GM12878 (cell line): ENCODE measurements at regions not wholly inside any gene's neighbourhood (a gene's known extent, or its start where the extent isn't known, plus 50 kb on each side); places are given as distances from the start of the nearest gene placed in this dataset.

ENCODE experiments used
- ATAC-seq: fragments of 200-7000 bp; cut with Tn5 transposase; 3 replicates; pipeline ENCODE4 v1.9.1; 2020; ENCODE audit warnings: mild to moderate bottlenecking, moderate library complexity
- BruUV-seq: library from RNA; stranded (reverse); fragments of 400-500 nt; replicated peaks from 2 replicates; lab custom pipeline; 2021; lab: Mats Ljungman, UMichigan
- CTCF ChIA-PET: fragments of 300-600 bp; sonication (Branson Sonifier 250); formaldehyde crosslinking; extraction: SDS; loops from one replicate; lab custom pipeline; 2021; ENCODE audit warnings: inconsistent platforms; lab: Yijun Ruan, JAX
- POLR2A ChIA-PET: fragments of 350-600 bp; formaldehyde crosslinking; extraction: SDS; loops from one replicate; lab custom pipeline; 2021; ENCODE audit warnings: inconsistent platforms; lab: Charles Lee
- RAD21 ChIA-PET: fragments of 300-600 bp; sonication (Branson Sonifier 250); formaldehyde crosslinking; loops from one replicate; lab custom pipeline; 2023; ENCODE audit warnings: antibody characterized with exemption; ENCODE audit not compliant: unreplicated experiment; lab: Charles Lee
- SMC1A ChIA-PET: fragments of 300-600 bp; sonication (Branson Sonifier 250); formaldehyde crosslinking; loops from one replicate; lab custom pipeline; 2023; ENCODE audit not compliant: unreplicated experiment, uncharacterized antibody; lab: Charles Lee
- DNase-seq: peaks from one replicate; pipeline ENCODE4 v3.0.0-alpha.2; 2011; ENCODE audit warnings: low read depth, low spot score
- FAIRE-seq: peaks from 3 replicates; lab custom pipeline; 2011; peaks lifted over from hg19 to GRCh38; lab: Jason Lieb, UNC
- H2AFZ ChIP-seq: 2 replicates; pipeline ENCODE4 v1.6.0; 2011; ENCODE audit warnings: low read depth, low read length, control low read depth; ENCODE audit not compliant: control insufficient read depth
- H3K27ac ChIP-seq: 2 replicates; pipeline ENCODE4 v1.5.1; 2011; ENCODE audit warnings: control low read depth; ENCODE audit not compliant: control insufficient read depth, insufficient read depth
- H3K27me3 ChIP-seq, 2 experiments: replicated peaks in 1 of 2; 2 replicates each; pipeline versions ENCODE4 v1.6.0 to v1.6.1; 2011; ENCODE audit warnings: low read length in 1 of 2; ENCODE audit not compliant: control insufficient read depth in 2 of 2, insufficient read depth in 2 of 2
- H3K36me3 ChIP-seq, 2 experiments: 2 replicates each; pipeline ENCODE4 v1.5.1; 2011; ENCODE audit warnings: low read length in 1 of 2; ENCODE audit not compliant: control insufficient read depth in 2 of 2, insufficient read depth in 2 of 2
- H3K4me1 ChIP-seq: 2 replicates; pipeline ENCODE4 v1.6.1; 2011; ENCODE audit warnings: mild to moderate bottlenecking, low read length, moderate library complexity, mixed read lengths; ENCODE audit not compliant: control insufficient read depth, insufficient read depth
- H3K4me2 ChIP-seq: 2 replicates; pipeline ENCODE4 v1.6.0; 2011; ENCODE audit warnings: control low read depth; ENCODE audit not compliant: control insufficient read depth, insufficient read depth
- H3K4me3 ChIP-seq: fragments of 200-600 bp; sonication (generic); 2 replicates; pipeline ENCODE4 v1.5.1; 2016
- H3K79me2 ChIP-seq: 2 replicates; pipeline ENCODE4 v1.6.0; 2011; ENCODE audit warnings: low read length; ENCODE audit not compliant: control insufficient read depth, insufficient read depth
- H3K9ac ChIP-seq: 2 replicates; pipeline ENCODE4 v1.8.0; 2011; ENCODE audit warnings: low read length, control low read depth, mixed read lengths; ENCODE audit not compliant: control insufficient read depth, insufficient read depth
- H3K9me3 ChIP-seq: replicated peaks from 3 replicates; pipeline ENCODE4 v1.5.1; 2011; ENCODE audit warnings: mild to moderate bottlenecking, low read length; ENCODE audit not compliant: control insufficient read depth, insufficient read depth
- H4K20me1 ChIP-seq: 2 replicates; pipeline ENCODE4 v1.6.0; 2011; ENCODE audit not compliant: control insufficient read depth, insufficient read depth
- CHD1 ChIP-seq: IDR thresholded peaks from 2 replicates; pipeline ENCODE4 v1.6.1; 2012; ENCODE audit warnings: low read depth, low read length, improper control_type of control experiment
- CUX1 ChIP-seq: IDR thresholded peaks from 2 replicates; pipeline ENCODE4 v1.6.1; 2012; ENCODE audit warnings: improper control_type of control experiment, low read depth, low read length; ENCODE audit not compliant: insufficient replicate concordance
- EED ChIP-seq: sonication (generic); IDR thresholded peaks from 2 replicates; pipeline ENCODE4 v1.6.1; 2016; ENCODE audit warnings: antibody characterized with exemption, low read depth
- FOS ChIP-seq: IDR thresholded peaks from 3 replicates; pipeline ENCODE4 v1.6.1; 2011; ENCODE audit warnings: borderline replicate concordance; ENCODE audit not compliant: insufficient read length; ENCODE audit errors: extremely low read depth
- JUND ChIP-seq: IDR thresholded peaks from 2 replicates; pipeline ENCODE4 v1.6.1; 2012; ENCODE audit warnings: low read depth, mild to moderate bottlenecking, low read length, improper control_type of control experiment, moderate library complexity
- MTA3 ChIP-seq: IDR thresholded peaks from 2 replicates; pipeline ENCODE4 v1.6.1; 2012; ENCODE audit warnings: low read length, inconsistent platforms, borderline replicate concordance
- NBN ChIP-seq: fragments of 450-650 bp; IDR thresholded peaks from 2 replicates; pipeline ENCODE4 v1.6.1; 2016
- PAX5 ChIP-seq: IDR thresholded peaks from 2 replicates; pipeline ENCODE4 v1.6.1; 2011; ENCODE audit warnings: low read depth, low read length, borderline replicate concordance
- PAX8 ChIP-seq: fragments of 450-650 bp; IDR thresholded peaks from 2 replicates; pipeline ENCODE4 v1.6.1; 2017; ENCODE audit warnings: mild to moderate bottlenecking, moderate library complexity
- ZNF622 ChIP-seq: fragments of 450-650 bp; IDR thresholded peaks from 2 replicates; pipeline ENCODE4 v1.6.1; 2017; ENCODE audit warnings: mild to moderate bottlenecking, inconsistent platforms
- WGBS: methylation state at CpG from one replicate; pipeline ENCODE4 v1.1.6; 2016; ENCODE audit warnings: low lambda C conversion rate; ENCODE audit not compliant: insufficient replicate concordance, insufficient coverage; ENCODE audit errors: missing lambda C conversion rate; 5-methylcytosine and 5-hydroxymethylcytosine counted together
- in situ Hi-C: fragments of 300-500 bp; cut with MboI; formaldehyde crosslinking; loops from 9 replicates; pipeline ENCODE4 v1.14.3; 2018; ENCODE audit warnings: mixed read lengths
- intact Hi-C: fragments of 100-400 bp; cut with micrococcal nuclease; formaldehyde crosslinking; loops from one replicate; pipeline ENCODE4 v1.14.2; 2022; ENCODE audit not compliant: unreplicated experiment
- TF ChIP-seq, protein P1 (sequence below): IDR thresholded peaks from 2 replicates; pipeline ENCODE4 v1.6.1; 2012; ENCODE audit warnings: low read length, inconsistent platforms
- TF ChIP-seq, protein P2 (sequence below): IDR thresholded peaks from 2 replicates; pipeline ENCODE4 v1.6.1; 2012; ENCODE audit warnings: low read depth, low read length, improper control_type of control experiment

DNA sequence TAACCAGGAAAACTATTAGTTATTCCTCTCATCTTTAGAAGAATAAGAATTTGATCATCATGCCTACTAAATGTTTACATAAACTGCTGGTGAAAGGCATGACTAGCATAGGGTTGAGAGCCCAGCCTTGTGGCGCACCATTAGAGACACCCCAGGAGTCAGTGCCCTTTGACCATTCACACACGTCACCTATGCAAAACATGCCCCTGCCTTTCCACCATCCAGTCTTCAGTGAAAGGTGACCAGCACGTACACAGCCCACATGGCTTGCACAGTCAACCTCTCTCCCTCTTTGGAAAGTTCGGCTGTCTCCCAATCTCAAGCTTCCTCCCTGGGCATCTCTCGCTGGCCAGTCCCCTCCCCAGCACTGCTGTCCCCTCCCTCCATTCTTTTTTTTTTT, 150.3 kb downstream of the ENGASE start:
- Histone ChIP-seq H3K36me3 (no peaks in the 10 kb centered on the region), H4K20me1 (no peaks in the 10 kb centered on the region), H3K9ac (no peak overlapping the region), H3K27ac (no peak overlapping the region), H3K4me1 (no peaks in the 10 kb centered on the region), H3K9me3 (no peaks in the 10 kb centered on the region), H3K27me3 (peaks cover 2 to 3% of the 10 kb centered on the region in 2 experiments), H3K4me3 (no peak overlapping the region), H3K79me2 (no peaks in the 10 kb centered on the region), H2AFZ (no peak overlapping the region), H3K4me2 (no peak overlapping the region)
- no TSS peak for BruUV-seq
- ATAC-seq (no peak), DNase-seq (no peak), FAIRE-seq (no peak)
- intact Hi-C loops, result no loop called here
- TF ChIP-seq NBN (no peak), JUND (no peak), MTA3 (no peak)
- ChIA-PET CTCF (no interaction called here), POLR2A (no interaction called here), SMC1A (no interaction called here), RAD21 (no interaction called here)
- 43% methylated on average over 3 of the region's 5 CpGs for WGBS
- in situ Hi-C loops, result no loop called here

- CTCF ChIA-PET, result no interaction called here
- POLR2A ChIA-PET, result no interaction called here
- no peaks in the 10 kb centered on the region for H3K79me2 ChIP-seq
- DNase-seq (no peak), ATAC-seq (no peak), FAIRE-seq (no peak)
- in situ Hi-C loops, result no loop called here
- SMC1A ChIA-PET, result no interaction called here
- no peaks in the 10 kb centered on the region for H3K36me3 ChIP-seq
- BruUV-seq, result no TSS peak
- no peak overlapping the region for H3K4me3 ChIP-seq
- intact Hi-C loops, result no loop called here
- peaks cover 2 to 3% of the 10 kb centered on the region in 2 experiments for H3K27me3 ChIP-seq
- no peaks in the 10 kb centered on the region for H4K20me1 ChIP-seq
- H3K4me2 ChIP-seq, result no peak overlapping the region
- no peaks in the 10 kb centered on the region for H3K9me3 ChIP-seq
- no peaks in the 10 kb centered on the region for H3K4me1 ChIP-seq
- WGBS, result 0% methylated on average over 4 of the region's 4 CpGs
- no peak overlapping the region for H2AFZ ChIP-seq
- RAD21 ChIA-PET, result no interaction called here
- no peak overlapping the region for H3K9ac ChIP-seq
- no peak overlapping the region for H3K27ac ChIP-seq
- TF ChIP-seq, protein P1, sequence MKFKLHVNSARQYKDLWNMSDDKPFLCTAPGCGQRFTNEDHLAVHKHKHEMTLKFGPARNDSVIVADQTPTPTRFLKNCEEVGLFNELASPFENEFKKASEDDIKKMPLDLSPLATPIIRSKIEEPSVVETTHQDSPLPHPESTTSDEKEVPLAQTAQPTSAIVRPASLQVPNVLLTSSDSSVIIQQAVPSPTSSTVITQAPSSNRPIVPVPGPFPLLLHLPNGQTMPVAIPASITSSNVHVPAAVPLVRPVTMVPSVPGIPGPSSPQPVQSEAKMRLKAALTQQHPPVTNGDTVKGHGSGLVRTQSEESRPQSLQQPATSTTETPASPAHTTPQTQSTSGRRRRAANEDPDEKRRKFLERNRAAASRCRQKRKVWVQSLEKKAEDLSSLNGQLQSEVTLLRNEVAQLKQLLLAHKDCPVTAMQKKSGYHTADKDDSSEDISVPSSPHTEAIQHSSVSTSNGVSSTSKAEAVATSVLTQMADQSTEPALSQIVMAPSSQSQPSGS, result no peak
- TF ChIP-seq CUX1 (no peak), FOS (no peak), ZNF622 (no peak), CHD1 (no peak), EED (no peak), PAX5 (no peak), PAX8 (no peak)
- TF ChIP-seq, protein P2, sequence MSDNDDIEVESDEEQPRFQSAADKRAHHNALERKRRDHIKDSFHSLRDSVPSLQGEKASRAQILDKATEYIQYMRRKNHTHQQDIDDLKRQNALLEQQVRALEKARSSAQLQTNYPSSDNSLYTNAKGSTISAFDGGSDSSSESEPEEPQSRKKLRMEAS, result no peak
Measured at GRCh38 chr17:79224476-79224875, 149.9 kb downstream of the ENGASE start.
